Transverse colon (tissue), 3 donors: ENCODE measurements at regions not wholly inside any gene's neighbourhood (a gene's known extent, or its start where the extent isn't known, plus 50 kb on each side); places are given as distances from the start of the nearest gene placed in this dataset.

Experiments
- CTCF ChIP-seq, 5 experiments: fragments of 200-600 bp in 3 of 5; fragments of 450-650 bp in 2 of 5; sonication (generic) in 3 of 5; IDR thresholded peaks; 1 replicate in 2 of 5; 2 replicates in 3 of 5; pipeline ENCODE4 v1.5.1; 2016 to 2017; ENCODE audit warnings: antibody characterized with exemption in 5 of 5, inconsistent platforms in 3 of 5, mild to moderate bottlenecking in 2 of 5, moderate library complexity in 1 of 5
- POLR2A ChIP-seq: fragments of 450-650 bp; IDR thresholded peaks from one replicate; pipeline ENCODE4 v1.6.1; 2016; ENCODE audit warnings: antibody characterized with exemption, mild to moderate bottlenecking, moderate library complexity

- TF ChIP-seq CTCF (IDR thresholded peaks at IDR 0.05) = no peak
- no peak for TF ChIP-seq POLR2A
Observed at GRCh38 chr2:105464325-105464724, 65.5 kb upstream of the FHL2 start.
